HS-5 (cell line): ENCODE measurements at regions not wholly inside any gene's neighbourhood (a gene's known extent, or its start where the extent isn't known, plus 50 kb on each side); places are given as distances from the start of the nearest gene placed in this dataset.
A peak's percentile ranks its signal among the peaks of the same experiment; 100 is the strongest.
"Not testable (repeated sequence)": the region's sequence is repeated elsewhere in the genome, so short reads cannot be mapped to it uniquely, and the experiment has no call there.

Experiments
- DNase-seq: peaks from one replicate; pipeline ENCODE4 v3.0.0-alpha.2; 2012; ENCODE audit warnings: low read depth

GRCh38 chr4:138438608-138439007 lies 196.5 kb upstream of the SLC7A11 start:
- no peak for DNase-seq

- no peak for DNase-seq
Observed at GRCh38 chr4:138437263-138437851, 195.2 kb upstream of the SLC7A11 start.

- DNase-seq, result not testable (repeated sequence)
Observed at GRCh38 chr4:138435733-138436132, 193.6 kb upstream of the SLC7A11 start.

- DNase-seq, result not testable (repeated sequence)
Observed at GRCh38 chr4:138435046-138435445, 192.9 kb upstream of the SLC7A11 start.

- DNase-seq, result no peak
Observed at GRCh38 chr4:138428611-138429010, 186.5 kb upstream of the SLC7A11 start.

GRCh38 chr4:138426786-138427185 lies 184.6 kb upstream of the SLC7A11 start:
- DNase-seq, result no peak

- DNase-seq, result no peak
Observed at GRCh38 chr4:138420471-138420870, 178.3 kb upstream of the SLC7A11 start.

- DNase-seq, result no peak
Observed at GRCh38 chr4:138414202-138414601, 172.1 kb upstream of the SLC7A11 start.

- DNase-seq, result no peak
Observed at GRCh38 chr4:138413273-138413672, 171.1 kb upstream of the SLC7A11 start.

GRCh38 chr4:138412847-138413246 lies 170.7 kb upstream of the SLC7A11 start:
- no peak for DNase-seq

GRCh38 chr4:138410266-138410665 lies 168.1 kb upstream of the SLC7A11 start:
- no peak for DNase-seq

- DNase-seq, result no peak
Observed at GRCh38 chr4:138409670-138410069, 167.5 kb upstream of the SLC7A11 start.

- DNase-seq, result no peak
Observed at GRCh38 chr4:138408758-138409157, 166.6 kb upstream of the SLC7A11 start.

- DNase-seq, result no peak
Observed at GRCh38 chr4:138407329-138407728, 165.2 kb upstream of the SLC7A11 start.

GRCh38 chr4:138406876-138407275 lies 164.7 kb upstream of the SLC7A11 start:
- no peak for DNase-seq

- DNase-seq, result peak; percentile 13
Observed at GRCh38 chr4:138405934-138406567, 163.9 kb upstream of the SLC7A11 start.

- DNase-seq, result no peak
Observed at GRCh38 chr4:138405466-138405891, 163.3 kb upstream of the SLC7A11 start.

- DNase-seq, result no peak
Observed at GRCh38 chr4:138404801-138405200, 162.7 kb upstream of the SLC7A11 start.

GRCh38 chr4:138404251-138404650 lies 162.1 kb upstream of the SLC7A11 start:
- no peak for DNase-seq

GRCh38 chr4:138401334-138401733 lies 159.2 kb upstream of the SLC7A11 start:
- DNase-seq, result no peak

- no peak for DNase-seq
Observed at GRCh38 chr4:138400543-138400942, 158.4 kb upstream of the SLC7A11 start.

GRCh38 chr4:138400066-138400465 lies 157.9 kb upstream of the SLC7A11 start:
- DNase-seq, result no peak

GRCh38 chr4:138399081-138399480 lies 156.9 kb upstream of the SLC7A11 start:
- no peak for DNase-seq

GRCh38 chr4:138398322-138398721 lies 156.2 kb upstream of the SLC7A11 start:
- DNase-seq, result no peak
